ENCODE measurements at regions not wholly inside any gene's neighbourhood (a gene's known extent, or its start where the extent isn't known, plus 50 kb on each side); places are given as distances from the start of the nearest gene placed in this dataset.

- DNase-seq (ENCODE audit: low read depth), result no peak
Observed at GRCh38 chr16:64236316-64236715, 885.5 kb downstream of the CDH11 start.

GRCh38 chr16:64234200-64234599, 887.7 kb downstream of the CDH11 start:
- DNase-seq (ENCODE audit: low read depth), result no peak

- DNase-seq (ENCODE audit: low read depth), result no peak
Observed at GRCh38 chr16:64225696-64226095, 896.2 kb downstream of the CDH11 start.

GRCh38 chr16:64225036-64225435, 896.8 kb downstream of the CDH11 start:
- no peak for DNase-seq (ENCODE audit: low read depth)

- no peak for DNase-seq (ENCODE audit: low read depth)
Observed at GRCh38 chr16:64217789-64218535, 903.9 kb downstream of the CDH11 start.

GRCh38 chr16:64215730-64216129, 906.1 kb downstream of the CDH11 start:
- no peak for DNase-seq (ENCODE audit: low read depth)

GRCh38 chr16:64211331-64211730, 910.5 kb downstream of the CDH11 start:
- DNase-seq (ENCODE audit: low read depth), result no peak

GRCh38 chr16:64206862-64207261, 915.0 kb downstream of the CDH11 start:
- DNase-seq (ENCODE audit: low read depth), result no peak

- no peak for DNase-seq (ENCODE audit: low read depth)
Observed at GRCh38 chr16:64203126-64203525, 918.7 kb downstream of the CDH11 start.

- no peak for DNase-seq (ENCODE audit: low read depth)
Observed at GRCh38 chr16:64202571-64202970, 919.3 kb downstream of the CDH11 start.

- peak; percentile 15 for DNase-seq (ENCODE audit: low read depth)
Observed at GRCh38 chr16:64196444-64196843, 925.4 kb downstream of the CDH11 start.

GRCh38 chr16:64185954-64186353, 935.9 kb downstream of the CDH11 start:
- DNase-seq (ENCODE audit: low read depth), result no peak

- DNase-seq (ENCODE audit: low read depth), result no peak
Observed at GRCh38 chr16:64184156-64184555, 937.7 kb downstream of the CDH11 start.

GRCh38 chr16:64182985-64183384, 938.9 kb downstream of the CDH11 start:
- DNase-seq (ENCODE audit: low read depth), result no peak

- no peak for DNase-seq (ENCODE audit: low read depth)
Observed at GRCh38 chr16:64181271-64181925, 940.5 kb downstream of the CDH11 start.

GRCh38 chr16:64180136-64180900, 941.5 kb downstream of the CDH11 start:
- DNase-seq (ENCODE audit: low read depth), result no peak

GRCh38 chr16:64174327-64174726, 947.5 kb downstream of the CDH11 start:
- DNase-seq (ENCODE audit: low read depth), result no peak

- no peak for DNase-seq (ENCODE audit: low read depth)
Observed at GRCh38 chr16:64172652-64173051, 949.2 kb downstream of the CDH11 start.

- DNase-seq (ENCODE audit: low read depth), result no peak
Observed at GRCh38 chr16:64172226-64172625, 949.6 kb downstream of the CDH11 start.

GRCh38 chr16:64171632-64172031, 950.2 kb downstream of the CDH11 start:
- no peak for DNase-seq (ENCODE audit: low read depth)

- DNase-seq (ENCODE audit: low read depth), result no peak
Observed at GRCh38 chr16:64168371-64168770, 953.5 kb downstream of the CDH11 start.

- no peak for DNase-seq (ENCODE audit: low read depth)
Observed at GRCh38 chr16:64167936-64168335, 953.9 kb downstream of the CDH11 start.

GRCh38 chr16:64165368-64165767, 956.5 kb downstream of the CDH11 start:
- no peak for DNase-seq (ENCODE audit: low read depth)

All from GM04503 (cell line).